H1 (cell line): ENCODE measurements at regions not wholly inside any gene's neighbourhood (a gene's known extent, or its start where the extent isn't known, plus 50 kb on each side); places are given as distances from the start of the nearest gene placed in this dataset.

Source experiments
- CHD7 ChIP-seq: fragments of 300-600 bp; sonication (generic); IDR thresholded peaks from 2 replicates; pipeline ENCODE4 v1.7.1; 2012; ENCODE audit warnings: low read length, moderate library complexity, mild to moderate bottlenecking, inconsistent platforms; ENCODE audit not compliant: insufficient replicate concordance
- CREB1 ChIP-seq: IDR thresholded peaks from 2 replicates; pipeline ENCODE4 v1.6.1; 2012; ENCODE audit warnings: inconsistent platforms
- CTBP2 ChIP-seq: IDR thresholded peaks from 2 replicates; pipeline ENCODE4 v1.7.0; 2011; ENCODE audit warnings: borderline replicate concordance, mild to moderate bottlenecking, moderate library complexity, mixed read lengths, low read length; ENCODE audit not compliant: insufficient read depth, insufficient read length
- POLR2A ChIP-seq, 2 experiments: IDR thresholded peaks; 1 replicate in 1 of 2; 2 replicates in 1 of 2; pipeline ENCODE4 v1.6.1; 2011; ENCODE audit warnings: low read depth in 2 of 2, low read length in 2 of 2, mild to moderate bottlenecking in 2 of 2; ENCODE audit errors: control extremely low read depth in 1 of 2
- POLR2AphosphoS5 ChIP-seq: IDR thresholded peaks from 2 replicates; pipeline ENCODE4 v1.6.1; 2011; ENCODE audit warnings: low read depth, low read length
- RAD21 ChIP-seq, 2 experiments: IDR thresholded peaks in 1 of 2; conservative IDR thresholded peaks in 1 of 2; 2 replicates each; pipeline ENCODE4 v1.6.1; 2011; ENCODE audit warnings: low read depth in 2 of 2, low read length in 2 of 2, improper control_type of control experiment in 1 of 2, inconsistent platforms in 1 of 2, mild to moderate bottlenecking in 1 of 2, moderate library complexity in 1 of 2
- SUZ12 ChIP-seq: fragments of 200-600 bp; sonication (generic); IDR thresholded peaks from 2 replicates; pipeline ENCODE4 v1.6.1; 2012; ENCODE audit warnings: mild to moderate bottlenecking, inconsistent platforms, low read length, moderate library complexity, mixed read lengths

- TF ChIP-seq CHD7 (no peak), SUZ12 (no peak), RAD21 (IDR thresholded peaks at IDR 0.05 in 1 of 2, conservative IDR thresholded peaks at IDR 0.05 in 1 of 2; ENCODE audit: low read depth in 2 of 2, low read length in 2 of 2) (no peak), POLR2A (IDR thresholded peaks at IDR 0.05; ENCODE audit: control extremely low read depth in 1 of 2, low read depth in 2 of 2, low read length in 2 of 2) (no peak), CTBP2 (no peak), POLR2AphosphoS5 (no peak), CREB1 (no peak)
These were observed 75.9 kb upstream of the PCBD1 start (continued) for GRCh38 chr10:70964245-70964644.
